GM18868 (cell line): ENCODE measurements at regions not wholly inside any gene's neighbourhood (a gene's known extent, or its start where the extent isn't known, plus 50 kb on each side); places are given as distances from the start of the nearest gene placed in this dataset.

Experiments used
- ATAC-seq: cut with Tn5 transposase; IDR thresholded peaks from one replicate; pipeline ENCODE4 v1.9.1; 2021; ENCODE audit warnings: mild to moderate bottlenecking, moderate library complexity; ENCODE audit not compliant: unreplicated experiment

- ATAC-seq = no peak
These were observed 442.4 kb downstream of the LTN1 start for GRCh38 chr21:28550057-28550825.

- no peak for ATAC-seq
These were observed 444.4 kb downstream of the LTN1 start for GRCh38 chr21:28548291-28548690.

GRCh38 chr21:28547766-28548165, 444.9 kb downstream of the LTN1 start:
- no peak for ATAC-seq

GRCh38 chr21:28543975-28544374, 448.7 kb downstream of the LTN1 start:
- ATAC-seq = no peak

GRCh38 chr21:28541371-28542112, 451.1 kb downstream of the LTN1 start:
- ATAC-seq = no peak

GRCh38 chr21:28540514-28540913, 452.2 kb downstream of the LTN1 start:
- ATAC-seq = no peak

- no peak for ATAC-seq
These were observed 453.1 kb downstream of the LTN1 start for GRCh38 chr21:28539623-28539988.

- ATAC-seq = no peak
These were observed 453.6 kb downstream of the LTN1 start for GRCh38 chr21:28538987-28539622.

- no peak for ATAC-seq
These were observed 455.2 kb downstream of the LTN1 start for GRCh38 chr21:28537371-28538079.

- no peak for ATAC-seq
These were observed 460.2 kb downstream of the LTN1 start for GRCh38 chr21:28532446-28532845.

GRCh38 chr21:28523367-28523766, 469.3 kb downstream of the LTN1 start:
- ATAC-seq = no peak

- ATAC-seq = peak; percentile 64
These were observed 470.5 kb downstream of the LTN1 start for GRCh38 chr21:28522014-28522799.

GRCh38 chr21:28518630-28519029, 474.0 kb downstream of the LTN1 start:
- no peak for ATAC-seq

GRCh38 chr21:28516991-28517592, 475.6 kb downstream of the LTN1 start:
- peak; percentile 98 for ATAC-seq

GRCh38 chr21:28516021-28516420, 476.7 kb downstream of the LTN1 start:
- no peak for ATAC-seq

- ATAC-seq = no peak
These were observed 479.2 kb downstream of the LTN1 start for GRCh38 chr21:28513428-28513827.

GRCh38 chr21:28509031-28509430, 483.6 kb downstream of the LTN1 start:
- ATAC-seq = no peak

- no peak for ATAC-seq
These were observed 484.6 kb downstream of the LTN1 start for GRCh38 chr21:28508126-28508525.

GRCh38 chr21:28496517-28496916, 496.2 kb downstream of the LTN1 start:
- peak; percentile 84 for ATAC-seq

GRCh38 chr21:28492127-28492526, 500.6 kb downstream of the LTN1 start:
- ATAC-seq = no peak
